BJ (cell line): ENCODE measurements at regions not wholly inside any gene's neighbourhood (a gene's known extent, or its start where the extent isn't known, plus 50 kb on each side); places are given as distances from the start of the nearest gene placed in this dataset.

Source experiments
- CTCF ChIA-PET: fragments of 350-600 bp; formaldehyde crosslinking; extraction: SDS; loops from one replicate; lab custom pipeline; 2021; ENCODE audit warnings: antibody characterized with exemption, inconsistent platforms; lab: Yijun Ruan, JAX
- POLR2A ChIA-PET: fragments of 300-600 bp; sonication (Branson Sonifier 250); formaldehyde crosslinking; extraction: SDS; loops from one replicate; lab custom pipeline; 2021; ENCODE audit warnings: antibody characterized with exemption; lab: Charles Lee
- DNase-seq: peaks from one replicate; pipeline ENCODE4 v3.0.0-alpha.2; 2011; ENCODE audit warnings: low read depth
- H3K27me3 ChIP-seq: 2 replicates; pipeline ENCODE4 v1.6.0; 2011; ENCODE audit warnings: low read length; ENCODE audit not compliant: control insufficient read depth, insufficient read depth
- H3K36me3 ChIP-seq: 2 replicates; pipeline ENCODE4 v1.5.1; 2011; ENCODE audit warnings: low read length; ENCODE audit not compliant: control insufficient read depth, insufficient read depth
- H3K4me3 ChIP-seq: 2 replicates; pipeline ENCODE4 v1.5.1; 2011; ENCODE audit warnings: low read depth, mild to moderate bottlenecking, control low read depth, low read length
- TF ChIP-seq, protein P1 (sequence below): IDR thresholded peaks from 2 replicates; pipeline ENCODE4 v1.5.1; 2011; ENCODE audit warnings: low read depth, mild to moderate bottlenecking, control low read depth, inconsistent platforms, low read length, moderate library complexity; ENCODE audit not compliant: insufficient read depth

DNA sequence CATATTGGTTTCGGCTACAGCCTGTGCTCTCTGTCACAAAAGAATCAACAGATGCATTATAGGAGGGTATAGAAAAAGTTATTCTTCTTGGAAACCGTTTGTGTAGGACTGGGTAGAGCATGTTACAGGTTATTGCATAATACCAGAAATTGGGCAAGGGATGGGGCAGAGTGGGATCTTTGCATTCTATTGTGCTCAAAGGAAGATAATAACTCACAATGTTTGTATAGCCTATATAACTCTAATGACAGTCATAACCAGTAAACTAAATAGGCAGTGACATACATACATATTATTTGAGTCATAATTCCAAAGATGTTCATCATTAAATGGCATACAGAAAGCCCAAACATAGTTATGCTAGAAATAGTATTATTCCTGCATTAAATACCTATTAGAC, 179.7 kb downstream of the XPNPEP1 start:
- TF ChIP-seq, protein P1, sequence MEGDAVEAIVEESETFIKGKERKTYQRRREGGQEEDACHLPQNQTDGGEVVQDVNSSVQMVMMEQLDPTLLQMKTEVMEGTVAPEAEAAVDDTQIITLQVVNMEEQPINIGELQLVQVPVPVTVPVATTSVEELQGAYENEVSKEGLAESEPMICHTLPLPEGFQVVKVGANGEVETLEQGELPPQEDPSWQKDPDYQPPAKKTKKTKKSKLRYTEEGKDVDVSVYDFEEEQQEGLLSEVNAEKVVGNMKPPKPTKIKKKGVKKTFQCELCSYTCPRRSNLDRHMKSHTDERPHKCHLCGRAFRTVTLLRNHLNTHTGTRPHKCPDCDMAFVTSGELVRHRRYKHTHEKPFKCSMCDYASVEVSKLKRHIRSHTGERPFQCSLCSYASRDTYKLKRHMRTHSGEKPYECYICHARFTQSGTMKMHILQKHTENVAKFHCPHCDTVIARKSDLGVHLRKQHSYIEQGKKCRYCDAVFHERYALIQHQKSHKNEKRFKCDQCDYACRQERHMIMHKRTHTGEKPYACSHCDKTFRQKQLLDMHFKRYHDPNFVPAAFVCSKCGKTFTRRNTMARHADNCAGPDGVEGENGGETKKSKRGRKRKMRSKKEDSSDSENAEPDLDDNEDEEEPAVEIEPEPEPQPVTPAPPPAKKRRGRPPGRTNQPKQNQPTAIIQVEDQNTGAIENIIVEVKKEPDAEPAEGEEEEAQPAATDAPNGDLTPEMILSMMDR = no peak
- no peaks in the 10 kb centered on the region for H3K27me3 ChIP-seq
- POLR2A ChIA-PET = no interaction called here
- no peaks in the 10 kb centered on the region for H3K36me3 ChIP-seq
- no peak for DNase-seq
- no peak overlapping the region for H3K4me3 ChIP-seq
- CTCF ChIA-PET = no interaction called here

DNA sequence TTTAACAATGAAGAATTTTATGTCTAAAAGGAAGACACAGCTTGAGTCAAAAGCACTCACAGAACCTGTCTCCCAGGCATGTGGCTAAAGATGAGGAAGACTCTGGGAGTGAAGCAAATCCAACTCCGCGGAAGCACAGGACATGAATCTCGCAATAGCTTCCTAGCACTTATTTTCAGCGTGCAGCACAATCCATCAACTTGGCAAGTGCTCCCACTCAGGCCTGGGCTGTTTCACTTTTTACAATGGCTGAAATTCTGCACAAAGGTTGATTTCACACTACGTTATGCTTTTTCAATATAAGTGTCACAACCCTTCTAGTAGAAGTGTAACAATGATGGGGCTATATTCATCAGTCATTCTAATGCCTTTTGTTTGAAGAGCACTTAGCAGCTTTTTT, 180.2 kb downstream of the XPNPEP1 start:
- Histone ChIP-seq H3K4me3 (no peak overlapping the region), H3K27me3 (no peaks in the 10 kb centered on the region), H3K36me3 (no peaks in the 10 kb centered on the region)
- DNase-seq = no peak
- ChIA-PET POLR2A (no interaction called here), CTCF (no interaction called here)
- TF ChIP-seq, protein P1 = no peak

DNA sequence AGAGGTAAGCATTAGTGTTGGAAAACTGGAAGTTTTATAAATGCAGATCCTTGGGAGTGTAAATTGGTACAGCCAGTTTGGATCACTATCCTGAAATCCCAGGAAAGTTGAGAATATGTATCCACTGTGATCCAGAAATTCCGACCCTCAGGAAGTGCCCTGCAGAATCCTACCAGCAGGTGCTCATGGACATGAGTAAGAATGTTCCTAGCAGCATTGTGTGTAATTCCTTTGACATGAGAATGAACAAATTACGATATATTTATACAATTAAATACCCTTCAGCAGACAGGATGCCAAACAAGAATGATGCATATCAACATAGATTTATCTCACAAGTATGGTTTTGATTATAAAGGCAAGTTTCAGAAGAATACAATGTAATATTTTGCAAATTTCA, 181.6 kb downstream of the XPNPEP1 start:
- POLR2A ChIA-PET = no interaction called here
- CTCF ChIA-PET = no interaction called here

DNA sequence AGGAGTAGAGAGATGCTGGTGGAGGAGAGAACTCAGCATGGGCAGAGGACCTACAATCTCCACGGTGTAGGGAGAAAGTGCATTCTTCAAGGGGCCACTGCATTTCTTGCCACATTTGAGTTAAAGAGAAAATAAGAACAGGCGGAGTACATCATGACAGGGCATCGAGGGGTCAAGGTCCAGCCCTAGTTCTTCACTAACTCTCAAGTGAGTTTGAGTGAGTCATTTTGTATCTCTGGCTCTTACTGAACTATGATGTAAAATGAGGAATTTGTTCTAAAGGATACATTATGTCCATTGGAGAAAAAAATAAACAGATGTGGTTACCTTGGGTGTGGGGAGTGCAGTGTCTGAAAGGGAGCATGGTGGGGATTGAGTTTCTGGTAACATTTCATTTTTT, 182.9 kb downstream of the XPNPEP1 start:
- no peaks in the 10 kb centered on the region for H3K36me3 ChIP-seq
- no peaks in the 10 kb centered on the region for H3K27me3 ChIP-seq
- ChIA-PET POLR2A (no interaction called here), CTCF (no interaction called here)
- DNase-seq = no peak
- TF ChIP-seq, protein P1 = no peak
- H3K4me3 ChIP-seq = no peak overlapping the region

More for the DNA sequence above, 181.6 kb downstream of the XPNPEP1 start:
- DNase-seq = no peak
- TF ChIP-seq, protein P1 = no peak
- H3K4me3 ChIP-seq = no peak overlapping the region
- no peaks in the 10 kb centered on the region for H3K36me3 ChIP-seq
- no peaks in the 10 kb centered on the region for H3K27me3 ChIP-seq

DNA sequence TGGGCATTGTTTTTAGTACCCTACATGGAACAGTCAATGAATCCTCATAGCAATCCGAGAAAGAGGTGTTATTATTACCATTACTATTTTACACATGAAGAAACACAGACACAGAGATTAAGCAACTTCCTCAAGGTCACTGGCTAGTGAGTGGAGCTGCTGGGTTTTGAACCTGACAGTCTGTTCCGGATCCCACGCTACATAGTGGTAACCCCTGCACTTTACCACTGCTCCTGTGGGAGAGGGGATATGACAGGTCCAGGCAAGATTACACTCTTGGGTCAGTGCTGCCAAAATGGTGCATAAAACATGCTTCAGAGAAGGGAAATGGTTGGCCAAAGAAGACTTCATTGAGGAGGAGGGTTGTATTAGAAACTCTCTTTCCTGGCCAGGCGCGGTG, 185.7 kb downstream of the XPNPEP1 start:
- no peak for DNase-seq
- Histone ChIP-seq H3K36me3 (no peaks in the 10 kb centered on the region), H3K27me3 (no peaks in the 10 kb centered on the region), H3K4me3 (no peak overlapping the region)
- POLR2A ChIA-PET = no interaction called here
- CTCF ChIA-PET = no interaction called here
- TF ChIP-seq, protein P1 = no peak
